ENCODE measurements at regions not wholly inside any gene's neighbourhood (a gene's known extent, or its start where the extent isn't known, plus 50 kb on each side); places are given as distances from the start of the nearest gene placed in this dataset.

DNA sequence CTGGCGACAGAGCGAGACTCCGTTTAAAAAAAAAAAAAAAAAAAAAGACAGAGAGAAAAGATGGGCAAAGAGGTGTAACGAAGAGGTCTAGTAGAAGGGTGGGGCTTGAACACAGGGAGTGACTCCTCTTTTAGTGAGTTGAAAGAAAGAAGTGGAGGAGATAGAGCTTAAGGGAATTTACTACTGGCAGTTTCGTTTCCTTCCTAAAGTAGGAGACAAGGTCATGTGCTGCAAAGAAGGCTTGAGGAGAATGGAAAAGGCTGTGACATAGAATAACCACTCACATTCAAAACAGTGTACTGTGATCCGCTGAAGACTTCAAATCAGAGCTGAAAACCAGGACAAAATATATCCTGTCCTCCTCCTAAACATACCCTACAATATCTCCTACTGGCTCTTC lies 63.8 kb upstream of the EIF2S2 start:
- TF ChIP-seq, protein P1, sequence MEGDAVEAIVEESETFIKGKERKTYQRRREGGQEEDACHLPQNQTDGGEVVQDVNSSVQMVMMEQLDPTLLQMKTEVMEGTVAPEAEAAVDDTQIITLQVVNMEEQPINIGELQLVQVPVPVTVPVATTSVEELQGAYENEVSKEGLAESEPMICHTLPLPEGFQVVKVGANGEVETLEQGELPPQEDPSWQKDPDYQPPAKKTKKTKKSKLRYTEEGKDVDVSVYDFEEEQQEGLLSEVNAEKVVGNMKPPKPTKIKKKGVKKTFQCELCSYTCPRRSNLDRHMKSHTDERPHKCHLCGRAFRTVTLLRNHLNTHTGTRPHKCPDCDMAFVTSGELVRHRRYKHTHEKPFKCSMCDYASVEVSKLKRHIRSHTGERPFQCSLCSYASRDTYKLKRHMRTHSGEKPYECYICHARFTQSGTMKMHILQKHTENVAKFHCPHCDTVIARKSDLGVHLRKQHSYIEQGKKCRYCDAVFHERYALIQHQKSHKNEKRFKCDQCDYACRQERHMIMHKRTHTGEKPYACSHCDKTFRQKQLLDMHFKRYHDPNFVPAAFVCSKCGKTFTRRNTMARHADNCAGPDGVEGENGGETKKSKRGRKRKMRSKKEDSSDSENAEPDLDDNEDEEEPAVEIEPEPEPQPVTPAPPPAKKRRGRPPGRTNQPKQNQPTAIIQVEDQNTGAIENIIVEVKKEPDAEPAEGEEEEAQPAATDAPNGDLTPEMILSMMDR (IDR thresholded peaks at IDR 0.05), result no peak
- TF ChIP-seq POLR2A (IDR thresholded peaks at IDR 0.05), result no peak

Data from lower leg skin (tissue), 3 donors.